B cell (primary cell): ENCODE measurements at regions not wholly inside any gene's neighbourhood (a gene's known extent, or its start where the extent isn't known, plus 50 kb on each side); places are given as distances from the start of the nearest gene placed in this dataset.

Experiments used
- ATAC-seq: fragments of 200-7000 bp; cut with Tn5 transposase; one replicate; pipeline ENCODE4 v1.10.0; 2021; ENCODE audit warnings: low read depth, mild to moderate bottlenecking, moderate number of reproducible peaks, moderate library complexity
- CTCF ChIA-PET: fragments of 350-600 bp; sonication (Branson Sonifier 250); formaldehyde crosslinking; loops from one replicate; lab custom pipeline; 2021; ENCODE audit warnings: antibody characterized with exemption, inconsistent platforms; lab: Charles Lee
- POLR2A ChIA-PET: fragments of 350-600 bp; sonication (Branson Sonifier 250); formaldehyde crosslinking; loops from one replicate; lab custom pipeline; 2021; ENCODE audit warnings: antibody characterized with exemption; lab: Charles Lee
- DNase-seq: peaks from one replicate; pipeline ENCODE4 v3.0.0; 2013
- H2AFZ ChIP-seq: 2 replicates; pipeline ENCODE4 v1.6.1; 2012; ENCODE audit warnings: mild to moderate bottlenecking, low read depth, low read length; ENCODE audit not compliant: insufficient read depth, poor library complexity, severe bottlenecking
- H3K27ac ChIP-seq, 2 donors: 1 replicate in 1 of 2; 2 replicates in 1 of 2; pipeline ENCODE4 v1.5.1; 2012 to 2013; ENCODE audit warnings: low read length in 2 of 2, mild to moderate bottlenecking in 2 of 2, moderate library complexity in 1 of 2
- H3K27me3 ChIP-seq, 4 experiments: fragments of 200-600 bp in 1 of 4; sonication (generic) in 1 of 4; replicated peaks in 1 of 4; 1 replicate in 2 of 4; 2 replicates in 2 of 4; pipeline versions ENCODE4 v1.6.1 to v1.7.0; 2013 to 2016; ENCODE audit warnings: low read length in 3 of 4, mild to moderate bottlenecking in 2 of 4, mixed read lengths in 1 of 4, moderate library complexity in 1 of 4; ENCODE audit not compliant: insufficient read depth in 4 of 4, control insufficient read depth in 3 of 4; ENCODE audit errors: control extremely low read depth in 1 of 4
- H3K36me3 ChIP-seq, 2 experiments: replicated peaks in 1 of 2; 1 replicate in 1 of 2; 2 replicates in 1 of 2; pipeline versions ENCODE4 v1.6.1 to v1.7.1; 2013; ENCODE audit warnings: low read length in 1 of 2; ENCODE audit not compliant: insufficient read depth in 2 of 2, control insufficient read depth in 1 of 2; ENCODE audit errors: control extremely low read depth in 1 of 2, extremely low read depth in 1 of 2
- H3K4me1 ChIP-seq, 2 donors: fragments of 200-600 bp in 1 of 2; sonication (generic) in 1 of 2; 1 replicate in 1 of 2; 2 replicates in 1 of 2; pipeline versions ENCODE4 v1.5.1 to v1.6.1; 2013 to 2017; ENCODE audit warnings: low read length in 2 of 2; ENCODE audit not compliant: control insufficient read depth in 2 of 2, insufficient read depth in 2 of 2
- H3K4me2 ChIP-seq: replicated peaks from 2 replicates; pipeline ENCODE3; 2012; ENCODE audit warnings: mild to moderate bottlenecking, low read depth, low read length; ENCODE audit not compliant: poor library complexity, severe bottlenecking
- H3K4me3 ChIP-seq, 5 experiments: fragments of 200-600 bp in 1 of 5; sonication (generic) in 1 of 5; 1 replicate in 3 of 5; 2 replicates in 2 of 5; pipeline versions ENCODE4 v1.5.1 to v1.7.0; 2011 to 2016; ENCODE audit warnings: low read length in 4 of 5, mild to moderate bottlenecking in 4 of 5, low read depth in 2 of 5, control low read depth in 1 of 5, moderate library complexity in 1 of 5; ENCODE audit not compliant: insufficient read depth in 1 of 5; ENCODE audit errors: control extremely low read depth in 1 of 5, extremely low read depth in 1 of 5
- H3K79me2 ChIP-seq: fragments of 200-600 bp; sonication (generic); one replicate; pipeline ENCODE4 v1.6.0; 2016; ENCODE audit warnings: low read length; ENCODE audit not compliant: control insufficient read depth, insufficient read depth
- H3K9ac ChIP-seq: fragments of 200-600 bp; sonication (generic); 2 replicates; pipeline ENCODE4 v1.6.1; 2017; ENCODE audit warnings: mild to moderate bottlenecking, low read length, moderate library complexity
- H3K9me3 ChIP-seq, 3 donors: one replicate each; pipeline versions ENCODE4 v1.6.1 to v1.7.1; 2013; ENCODE audit warnings: low read length in 2 of 3; ENCODE audit not compliant: control insufficient read depth in 2 of 3, insufficient read depth in 1 of 3; ENCODE audit errors: control extremely low read depth in 1 of 3
- H4K20me1 ChIP-seq: 2 replicates; pipeline ENCODE4 v1.6.0; 2012; ENCODE audit warnings: mild to moderate bottlenecking, low read length; ENCODE audit not compliant: insufficient read depth, control insufficient read depth, poor library complexity, severe bottlenecking
- H3K27ac Mint-ChIP-seq: one replicate; pipeline ENCODE4 v1.8.0; 2021; ENCODE audit warnings: mixed read lengths
- H3K27me3 Mint-ChIP-seq: one replicate; pipeline ENCODE4 v1.8.0; 2021; ENCODE audit warnings: mixed read lengths
- H3K4me1 Mint-ChIP-seq: one replicate; pipeline ENCODE4 v1.8.0; 2021; ENCODE audit warnings: mixed read lengths
- H3K4me3 Mint-ChIP-seq: one replicate; pipeline ENCODE4 v1.8.0; 2021; ENCODE audit warnings: mixed read lengths
- H3K9me3 Mint-ChIP-seq: one replicate; pipeline ENCODE4 v1.8.0; 2022; ENCODE audit warnings: mixed read lengths; ENCODE audit not compliant: insufficient read depth
- CTCF ChIP-seq: fragments of 200-600 bp; IDR thresholded peaks from one replicate; pipeline ENCODE4 v1.8.0; 2022; ENCODE audit warnings: antibody characterized with exemption, mild to moderate bottlenecking
- EZH2 ChIP-seq: IDR thresholded peaks from 2 replicates; pipeline ENCODE4 v1.6.1; 2012; ENCODE audit warnings: borderline replicate concordance, low read depth, mild to moderate bottlenecking, moderate library complexity, low read length; ENCODE audit not compliant: insufficient read depth, poor library complexity, severe bottlenecking
- WGBS: methylation state at CpG from one replicate; pipeline ENCODE4 v1.1.5; 2013; ENCODE audit warnings: missing lambda C conversion rate; ENCODE audit not compliant: insufficient coverage; 5-methylcytosine and 5-hydroxymethylcytosine counted together
- intact Hi-C: fragments of 100-400 bp; cut with micrococcal nuclease; formaldehyde crosslinking; loops from one replicate; pipeline ENCODE4 v1.10.0; 2022

- H4K20me1 ChIP-seq: no peaks in the 10 kb centered on the region
- H3K4me1 Mint-ChIP-seq: no peaks in the 10 kb centered on the region
- ATAC-seq: no peak
Measured at GRCh38 chr9:16178294-16178693, 625.5 kb downstream of the CCDC171 start.

GRCh38 chr9:16179566-16179965 is 626.7 kb downstream of the CCDC171 start:
- no peak for DNase-seq

More at GRCh38 chr9:16178294-16178693, 625.5 kb downstream of the CCDC171 start:
- H3K79me2 ChIP-seq: no peaks in the 10 kb centered on the region
- no peak overlapping the region for H3K4me2 ChIP-seq
- no peak overlapping the region for H3K27ac ChIP-seq
- ChIA-PET POLR2A (no interaction called here), CTCF (no interaction called here)
- no peak overlapping the region for H3K9ac ChIP-seq
- TF ChIP-seq EZH2 (no peak), CTCF (no peak)
- no peak overlapping the region for H3K4me3 Mint-ChIP-seq
- H3K27me3 ChIP-seq: no peaks in the 10 kb centered on the region
- no peaks in the 10 kb centered on the region for H3K9me3 ChIP-seq
- H3K27me3 Mint-ChIP-seq: no peaks in the 10 kb centered on the region
- H3K4me3 ChIP-seq: no peak overlapping the region
- H3K36me3 ChIP-seq: no peaks in the 10 kb centered on the region
- H3K4me1 ChIP-seq: no peaks in the 10 kb centered on the region
- intact Hi-C loops: no loop called here
- H2AFZ ChIP-seq: no peak overlapping the region
- no peak for DNase-seq
- H3K27ac Mint-ChIP-seq: no peak overlapping the region
- no peaks in the 10 kb centered on the region for H3K9me3 Mint-ChIP-seq

More at GRCh38 chr9:16179566-16179965, 626.7 kb downstream of the CCDC171 start:
- Mint-ChIP-seq H3K4me3 (no peak overlapping the region), H3K4me1 (no peaks in the 10 kb centered on the region), H3K27ac (no peak overlapping the region), H3K27me3 (no peaks in the 10 kb centered on the region), H3K9me3 (no peaks in the 10 kb centered on the region)
- WGBS: 87% methylated on average over 1 of the region's 5 CpGs
- no peak for ATAC-seq
- ChIA-PET POLR2A (no interaction called here), CTCF (no interaction called here)
- Histone ChIP-seq H3K4me3 (no peak overlapping the region), H4K20me1 (no peaks in the 10 kb centered on the region), H2AFZ (no peak overlapping the region), H3K4me1 (no peaks in the 10 kb centered on the region), H3K27ac (no peak overlapping the region), H3K9me3 (no peaks in the 10 kb centered on the region), H3K36me3 (no peaks in the 10 kb centered on the region), H3K27me3 (no peaks in the 10 kb centered on the region), H3K9ac (no peak overlapping the region), H3K4me2 (no peak overlapping the region), H3K79me2 (no peaks in the 10 kb centered on the region)
- TF ChIP-seq CTCF (no peak), EZH2 (no peak)
- intact Hi-C loops: no loop called here
